Activated gamma-delta T cell (primary cell): ENCODE measurements at regions not wholly inside any gene's neighbourhood (a gene's known extent, or its start where the extent isn't known, plus 50 kb on each side); places are given as distances from the start of the nearest gene placed in this dataset.

Experiments
- DNase-seq: peaks from one replicate; lab custom pipeline; 2025; lab: John Stamatoyannopoulos, UW

DNA sequence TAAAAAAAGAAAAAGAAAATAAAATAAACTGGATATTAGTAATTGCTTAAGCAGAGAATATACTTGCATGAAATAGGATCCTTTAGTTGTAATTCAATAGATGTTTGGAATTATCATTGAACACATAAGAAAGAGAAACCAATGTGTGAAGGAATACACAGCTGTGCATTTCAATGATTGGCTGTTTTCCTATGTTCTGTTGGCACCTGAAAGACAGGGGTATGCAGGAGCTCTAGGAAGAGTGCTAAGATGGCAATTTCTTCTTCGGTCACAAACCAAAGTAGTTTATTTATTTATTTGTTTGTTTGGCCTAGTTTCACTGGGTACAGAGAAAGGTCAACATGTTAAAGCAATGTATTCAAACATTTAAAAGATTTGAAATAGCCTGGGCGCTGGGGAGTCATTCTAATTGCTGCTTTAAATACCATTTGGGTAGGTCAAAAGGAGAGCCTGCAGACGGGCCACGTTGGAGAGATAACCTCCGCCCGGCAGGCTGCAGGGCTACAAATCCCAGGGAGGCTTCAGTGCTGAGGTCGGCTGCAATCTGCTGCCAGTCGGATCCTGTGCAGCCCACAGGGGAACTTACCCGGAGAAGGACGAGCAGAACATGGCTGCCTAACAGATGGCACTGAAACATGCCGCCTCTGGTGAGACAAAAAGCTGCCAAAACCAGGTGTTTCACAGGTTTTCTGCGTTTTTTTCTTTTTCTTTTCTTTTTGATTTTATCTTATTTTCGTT, 154.2 kb upstream of the TYRP1 start:
- no peak for DNase-seq

DNA sequence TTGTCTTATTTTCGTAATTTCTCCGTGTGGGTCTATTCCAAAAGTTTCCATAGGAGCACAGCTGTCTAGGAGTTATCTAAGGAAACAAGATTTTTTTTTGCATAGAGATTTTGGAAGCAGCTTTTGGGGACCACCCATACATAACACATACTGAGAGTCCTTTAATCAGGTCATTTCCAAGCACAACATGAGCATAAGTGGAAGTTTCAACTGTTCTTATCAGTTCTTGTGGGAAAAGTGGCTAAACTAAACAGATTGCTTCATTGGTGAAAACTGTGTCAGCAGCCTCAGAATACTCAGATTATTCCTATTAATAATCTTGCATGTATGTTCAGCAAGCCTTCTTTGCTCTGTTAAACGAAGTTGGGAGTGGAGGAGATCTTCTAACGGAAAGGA, 153.6 kb upstream of the TYRP1 start:
- DNase-seq = no peak

DNA sequence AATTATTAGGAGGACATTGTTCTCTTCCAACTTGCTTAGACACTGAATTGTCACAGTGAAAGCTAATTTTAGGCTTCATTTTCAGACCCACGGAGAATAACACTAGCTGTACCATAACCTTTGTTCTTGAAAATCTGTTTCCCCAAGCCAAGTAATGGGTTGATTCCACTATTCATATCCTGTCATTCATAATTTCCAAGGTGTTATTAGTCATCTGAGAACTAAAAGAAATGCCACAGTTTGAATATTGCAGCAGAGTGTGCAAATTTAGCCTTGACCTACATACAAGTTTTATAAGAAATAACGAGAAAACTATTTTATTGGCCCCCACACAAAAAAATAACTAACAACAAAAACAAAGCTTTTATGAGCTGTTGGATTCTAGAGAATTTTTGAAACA, 148.5 kb upstream of the TYRP1 start:
- DNase-seq = no peak

DNA sequence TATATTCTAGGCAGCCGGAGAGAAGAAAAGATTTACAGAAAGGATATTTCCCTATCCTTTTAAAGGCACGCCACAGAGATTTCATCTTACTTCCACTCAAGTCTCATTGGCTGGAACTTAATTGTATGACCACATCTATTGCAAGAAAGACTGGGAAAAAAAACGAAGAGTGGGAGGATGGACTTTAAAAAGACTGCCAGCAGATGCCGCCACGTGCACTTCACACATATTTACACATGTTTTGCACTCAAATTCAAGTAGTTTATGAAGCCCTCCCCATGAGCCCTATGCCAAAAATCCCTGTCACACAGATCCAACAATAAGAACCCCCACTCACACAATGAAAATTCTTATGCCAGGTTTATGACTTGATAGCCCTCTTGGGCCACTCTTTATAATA, 138.5 kb upstream of the TYRP1 start:
- DNase-seq = no peak

DNA sequence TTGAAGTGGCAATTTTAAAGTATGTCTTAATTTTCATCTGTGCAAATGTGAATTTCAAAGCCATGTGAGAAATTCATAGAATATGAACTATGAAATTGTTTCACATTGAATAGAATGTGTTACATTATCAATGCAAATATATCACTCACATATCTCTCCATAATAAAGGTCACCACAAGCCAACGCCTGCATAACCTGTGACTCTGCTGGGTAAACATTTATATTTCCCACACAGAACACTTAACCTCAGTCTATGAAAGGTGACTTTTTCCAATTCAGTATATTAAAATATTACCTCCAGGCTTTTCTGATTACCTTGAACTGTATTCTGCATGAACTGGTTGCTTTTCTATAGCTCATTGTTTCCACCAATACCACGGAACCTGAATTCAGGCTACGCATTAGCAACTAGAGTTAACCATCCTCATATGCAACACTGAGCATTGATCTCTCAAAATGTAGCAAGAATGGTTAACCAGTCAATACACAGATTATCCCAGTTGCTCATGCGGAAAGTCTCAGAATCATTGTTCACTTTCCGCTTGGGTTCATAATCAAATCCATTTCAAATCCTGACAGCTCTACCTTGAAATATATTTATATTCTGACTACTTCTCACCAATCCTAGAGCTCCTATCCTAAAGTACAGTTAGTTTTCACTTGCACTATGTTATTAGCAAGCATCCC, 126.6 kb upstream of the TYRP1 start:
- DNase-seq = no peak

DNA sequence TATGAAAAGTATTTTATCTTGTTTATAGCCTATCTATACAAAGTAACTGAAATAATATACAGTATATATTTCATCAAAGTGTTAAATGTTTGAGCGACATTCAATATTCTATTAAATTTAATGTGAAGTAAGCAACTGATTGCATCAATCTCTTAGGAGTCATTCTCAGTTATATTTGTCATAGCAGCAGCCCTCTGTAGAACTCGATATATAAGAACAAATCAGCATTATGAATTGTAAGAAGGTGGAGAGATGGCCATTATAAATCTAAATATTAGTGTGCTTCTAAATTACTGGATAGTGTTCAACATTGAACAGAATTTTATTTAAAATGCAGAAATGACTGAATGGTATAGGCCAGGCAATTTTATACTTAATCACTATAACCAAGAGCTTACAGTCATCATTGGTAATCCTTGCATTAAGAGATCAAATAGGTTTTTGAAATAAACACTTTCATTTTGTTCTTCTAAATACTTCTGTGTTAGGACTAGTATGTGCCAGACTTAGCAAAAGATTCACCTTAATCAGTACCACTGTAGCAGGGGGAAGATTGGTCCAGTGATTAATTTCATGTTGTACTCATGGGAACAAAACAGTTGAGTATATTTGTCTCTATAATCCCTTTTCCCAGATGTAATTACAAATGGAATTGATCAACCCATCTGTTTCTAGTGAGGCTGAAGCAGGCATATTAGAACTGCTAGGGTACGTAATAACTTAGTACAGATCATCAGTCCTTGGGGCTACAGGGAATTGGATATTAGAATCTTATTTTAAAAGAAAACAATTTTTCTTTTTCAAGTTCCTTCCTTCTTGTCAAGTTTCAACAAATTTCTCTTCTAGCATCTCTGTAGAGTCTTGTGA, 108.3 kb upstream of the TYRP1 start:
- DNase-seq = no peak

DNA sequence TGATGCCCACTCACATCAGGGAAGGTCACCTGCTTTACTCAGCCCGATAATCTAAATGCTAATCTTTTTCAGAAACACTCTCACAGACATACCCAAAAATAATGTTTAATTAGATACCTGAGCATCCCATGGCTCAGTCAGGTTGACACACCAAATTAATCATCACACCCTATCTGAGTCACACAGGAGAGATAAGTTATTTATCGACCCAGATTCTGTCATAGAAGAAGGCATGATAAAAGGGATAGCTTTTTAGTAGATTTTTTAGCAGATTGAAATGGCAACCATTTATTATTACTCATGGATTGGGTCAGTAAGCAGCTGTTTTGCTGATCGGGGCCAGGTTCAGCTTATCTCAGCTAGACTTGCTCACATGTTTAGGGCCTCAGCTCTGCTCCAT, 97.8 kb upstream of the TYRP1 start:
- no peak for DNase-seq

DNA sequence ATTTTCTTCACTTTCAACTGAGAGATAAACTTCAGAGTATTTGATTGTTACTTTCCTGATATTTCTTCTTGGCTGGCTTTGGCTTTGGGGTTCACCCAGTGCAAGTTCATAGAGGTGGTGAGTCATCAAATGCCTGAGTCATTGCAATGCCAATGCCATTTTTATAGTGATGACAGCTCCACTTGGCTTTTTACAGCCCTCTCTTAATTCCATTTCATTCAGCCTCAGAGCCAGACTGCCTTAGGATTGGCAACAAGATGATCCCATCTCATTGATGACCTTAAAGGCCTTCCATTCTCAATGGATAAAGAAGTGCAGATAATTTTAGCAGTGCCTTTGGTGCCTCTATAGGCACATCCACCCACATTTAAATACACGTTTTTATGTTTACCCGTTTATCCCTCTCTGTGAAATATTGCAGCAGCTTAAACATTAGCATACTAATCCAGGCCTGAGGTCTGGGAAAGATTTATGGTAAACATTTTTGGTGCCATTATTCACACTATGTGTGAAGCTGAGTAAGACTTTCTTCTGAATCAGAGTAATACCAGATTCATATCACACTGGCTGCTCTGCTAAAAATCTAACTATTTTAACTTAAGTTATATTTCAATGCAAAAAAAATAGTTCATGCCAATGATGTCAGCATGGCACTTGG, 88.9 kb upstream of the TYRP1 start:
- DNase-seq = no peak

DNA sequence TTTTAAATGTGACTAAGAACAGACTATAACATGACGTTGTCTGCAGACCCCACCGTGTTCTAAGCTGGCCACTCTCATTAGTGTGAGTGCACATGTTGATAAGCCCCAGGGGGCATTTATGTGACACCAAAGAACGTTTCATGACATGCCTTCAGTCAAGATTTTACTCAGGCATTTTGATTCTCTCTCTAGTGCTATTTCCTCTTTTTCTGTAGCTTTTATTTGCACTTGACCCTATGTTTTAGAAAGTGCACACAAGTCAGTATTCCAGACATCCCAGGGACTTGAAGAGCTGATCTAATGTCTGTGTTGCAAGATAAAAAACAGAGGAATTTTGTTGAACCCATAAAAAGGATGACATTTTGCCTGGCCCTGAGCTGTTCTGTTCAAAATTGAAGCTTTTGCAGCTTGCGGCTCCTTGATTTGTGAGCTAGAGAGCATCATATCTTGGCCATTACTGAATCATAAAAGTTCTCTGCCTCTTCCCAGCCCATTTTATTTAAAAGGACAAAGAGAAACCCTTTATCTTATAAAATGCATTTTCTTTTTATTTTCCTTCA, 80.9 kb upstream of the TYRP1 start:
- no peak for DNase-seq

DNA sequence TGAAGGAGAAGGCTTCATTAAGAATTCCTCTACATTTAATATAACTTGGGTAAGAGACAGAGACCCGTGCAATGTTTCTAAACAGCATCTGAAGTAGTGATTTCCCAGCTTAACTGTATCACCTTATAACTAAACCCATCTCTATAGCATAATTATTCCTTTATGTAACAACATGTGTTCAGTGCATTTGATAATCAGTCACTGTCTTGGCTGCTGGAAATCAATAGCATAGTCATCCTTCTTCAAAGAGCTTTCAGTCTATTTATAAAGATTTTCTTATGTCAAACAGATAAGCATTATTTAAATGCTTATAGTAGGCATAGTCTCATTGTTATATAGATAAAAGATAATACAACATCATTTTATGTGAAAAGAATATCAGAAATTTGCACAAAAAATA, 80.1 kb upstream of the TYRP1 start:
- DNase-seq = no peak

DNA sequence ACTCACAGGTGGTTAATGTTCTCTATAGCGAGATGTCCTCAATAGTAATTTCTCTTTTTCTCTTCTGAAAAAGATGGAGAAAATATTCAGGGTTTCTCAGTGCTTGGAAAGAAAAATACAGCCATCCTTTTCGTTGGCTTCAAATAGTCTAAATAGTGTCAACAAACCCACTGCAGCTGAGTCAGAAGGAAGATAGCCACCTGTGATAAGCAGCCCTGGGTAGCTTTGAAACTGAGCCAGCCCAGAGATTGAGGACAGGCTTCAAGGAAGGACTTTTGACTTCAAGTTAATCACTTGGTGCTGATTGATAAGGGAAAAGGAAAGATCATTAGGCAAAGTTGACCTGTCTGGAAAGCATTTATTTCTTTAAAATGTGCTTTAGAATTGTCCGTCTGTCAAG, 78.7 kb upstream of the TYRP1 start:
- no peak for DNase-seq

DNA sequence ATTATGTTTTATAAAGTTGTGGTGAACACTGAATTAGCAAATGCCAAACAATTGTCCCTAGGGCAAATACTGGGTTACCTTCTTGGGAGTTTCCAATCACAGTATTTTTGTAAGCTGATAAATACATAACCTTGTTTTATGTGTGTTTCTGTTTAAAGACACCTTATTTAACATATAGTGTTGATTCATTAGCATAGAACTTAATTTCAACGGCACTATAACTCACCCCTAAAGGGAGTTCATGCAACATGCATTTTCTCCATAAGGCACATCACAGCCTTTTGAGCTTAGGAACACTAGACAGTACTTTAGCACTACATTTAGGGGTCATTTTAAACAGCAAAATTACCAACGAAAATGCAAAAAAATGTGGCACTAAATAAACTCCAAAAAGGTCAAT, 74.2 kb upstream of the TYRP1 start:
- no peak for DNase-seq

DNA sequence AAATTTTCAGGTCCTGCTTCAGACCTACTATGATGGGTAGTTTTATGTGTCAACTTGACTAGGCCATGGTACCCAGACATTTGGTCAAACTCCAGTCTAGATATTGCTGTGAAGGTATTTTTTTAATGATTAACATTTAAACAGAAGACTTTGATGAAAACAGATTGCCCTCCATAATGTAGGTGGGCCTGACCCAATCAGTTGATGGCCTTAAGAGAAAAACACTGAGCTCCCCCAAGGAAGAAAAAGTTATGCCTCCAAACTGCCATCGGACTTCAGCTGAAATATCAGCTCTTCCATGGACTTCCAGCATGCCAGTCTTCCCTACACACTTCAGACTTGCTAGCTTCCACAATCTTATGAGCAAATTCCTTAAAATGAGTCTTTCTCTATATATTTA, 67.3 kb upstream of the TYRP1 start:
- no peak for DNase-seq

DNA sequence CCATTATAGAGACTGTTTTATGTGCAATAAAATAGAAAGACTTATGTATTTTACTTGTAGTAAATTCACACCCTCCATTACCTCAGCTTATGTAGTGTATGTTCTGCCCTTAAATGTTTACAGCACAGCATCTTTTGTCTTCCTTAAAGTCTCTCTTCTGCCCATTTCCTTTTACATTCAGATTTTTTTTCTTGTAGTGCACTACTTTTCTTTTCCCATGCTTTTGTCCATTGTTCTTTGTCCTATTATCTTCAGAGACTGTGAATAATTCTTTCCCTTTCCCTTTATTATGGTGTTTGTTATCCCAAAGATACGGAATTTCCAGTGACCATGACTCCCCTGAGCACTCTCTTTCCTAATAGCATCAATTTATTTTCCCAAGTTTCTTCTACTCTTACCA, 66.1 kb upstream of the TYRP1 start:
- no peak for DNase-seq

DNA sequence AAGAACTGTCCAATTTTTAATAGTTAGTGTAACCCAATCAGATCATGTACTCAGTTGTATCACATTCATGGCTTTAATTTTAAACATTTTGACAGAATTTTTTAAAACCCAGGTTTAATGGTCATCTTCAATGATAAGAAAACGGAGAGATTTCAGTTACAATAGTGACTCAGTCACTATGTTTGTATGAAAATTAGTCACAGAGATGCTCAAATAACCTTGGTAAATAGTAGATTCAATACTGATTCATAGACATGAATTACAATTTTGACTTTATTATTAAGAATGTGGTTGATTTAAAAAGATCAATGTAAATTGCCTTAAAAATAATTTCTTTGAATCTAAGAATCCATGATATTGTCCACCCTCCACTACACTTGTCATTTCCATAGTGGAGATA, 64.6 kb upstream of the TYRP1 start:
- no peak for DNase-seq

DNA sequence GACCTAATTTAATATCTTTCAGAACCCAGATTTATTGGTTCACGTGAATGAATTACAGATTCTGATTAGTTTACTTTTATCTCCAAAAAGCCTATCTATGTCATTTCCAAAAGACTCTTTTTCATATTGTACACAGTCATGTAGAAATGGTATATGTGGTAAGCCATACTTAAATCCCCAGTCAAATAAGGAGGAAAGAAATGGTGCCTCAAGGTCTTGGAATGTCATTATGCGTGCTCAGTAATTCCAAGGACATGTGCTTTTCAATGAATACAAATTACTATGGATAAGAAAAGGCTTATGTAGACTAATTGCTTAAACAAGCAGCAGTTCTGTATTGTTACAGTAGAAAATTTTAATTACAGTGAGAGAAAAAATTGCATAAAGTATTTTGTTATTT, 64.1 kb upstream of the TYRP1 start:
- no peak for DNase-seq

DNA sequence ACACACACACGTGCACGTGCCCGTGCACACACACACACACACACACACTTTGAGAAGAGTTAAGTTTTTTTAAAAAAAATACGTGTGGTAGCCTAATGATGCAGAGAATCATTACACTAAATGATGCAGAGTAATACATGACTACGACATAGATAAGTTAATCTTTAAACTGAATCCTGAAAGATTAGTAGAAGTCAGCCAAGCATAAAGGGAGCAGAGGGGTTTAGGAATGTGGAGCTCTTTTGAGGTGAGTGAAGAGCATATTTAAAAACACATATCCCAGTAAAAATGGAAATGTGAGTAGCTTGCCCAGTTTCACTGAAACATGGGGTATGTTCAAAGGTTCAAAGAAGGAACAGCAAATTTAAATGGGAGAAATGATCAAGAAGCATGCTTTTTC, 61.3 kb upstream of the TYRP1 start:
- no peak for DNase-seq

DNA sequence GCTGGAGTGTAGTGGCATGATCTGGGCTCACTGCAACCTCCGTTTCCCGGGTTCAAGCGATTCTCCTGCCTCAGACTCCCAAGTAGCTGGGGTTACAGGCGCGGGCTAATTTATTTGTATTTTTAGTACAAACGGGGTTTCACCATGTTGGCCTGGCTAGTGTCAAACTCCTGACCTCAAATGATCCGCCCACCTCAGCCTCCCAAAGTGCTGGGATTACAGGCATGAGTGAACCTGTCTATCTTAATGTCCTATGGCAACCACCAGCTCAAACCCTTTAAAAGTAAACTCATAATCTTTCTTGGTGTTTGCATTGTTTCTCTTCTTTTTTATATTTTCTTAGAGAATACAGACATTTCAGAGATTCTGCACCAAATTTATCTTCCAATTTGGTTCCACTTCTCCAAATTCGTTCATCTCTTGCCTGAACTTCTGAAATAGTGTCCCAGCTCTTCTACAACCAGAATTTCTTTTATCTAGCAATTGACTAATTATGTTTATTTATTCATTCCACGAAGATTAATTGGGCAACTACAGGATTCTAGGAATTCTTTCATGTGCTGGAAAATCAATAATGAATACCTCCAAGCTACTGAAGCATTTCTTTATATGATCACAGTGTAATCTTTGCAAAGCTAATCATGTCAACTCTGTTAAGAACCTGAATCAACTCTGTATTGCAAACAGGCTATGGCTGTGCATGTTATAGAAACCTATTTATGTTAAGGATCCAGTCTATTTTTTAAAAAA, 60.0 kb upstream of the TYRP1 start:
- no peak for DNase-seq

DNA sequence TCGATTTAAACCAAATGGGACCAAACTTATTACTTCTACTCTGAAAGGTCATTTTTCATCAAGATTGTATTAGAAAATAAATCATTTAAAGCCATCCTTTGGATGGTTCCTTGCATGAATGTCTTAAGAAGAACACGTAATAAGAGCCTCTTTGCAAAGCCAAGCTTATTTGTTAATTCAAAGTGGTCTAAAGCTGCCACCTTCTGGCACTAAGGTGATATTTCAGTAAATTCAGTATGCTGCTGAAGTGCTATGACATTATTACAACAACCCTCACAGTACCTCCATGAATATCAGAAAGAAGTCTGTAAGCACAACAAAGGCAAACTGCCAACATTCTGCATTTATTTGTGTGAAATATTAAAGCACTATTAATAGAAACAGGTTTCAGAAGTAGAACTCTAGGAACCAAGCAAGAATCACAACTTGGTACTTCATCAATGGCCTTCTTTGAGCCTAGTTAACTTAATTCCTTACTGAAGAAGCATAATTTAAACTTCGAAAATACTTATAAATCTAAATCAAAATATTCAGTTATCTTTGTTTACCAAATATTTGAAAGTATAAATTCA, 53.1 kb upstream of the TYRP1 start:
- no peak for DNase-seq

DNA sequence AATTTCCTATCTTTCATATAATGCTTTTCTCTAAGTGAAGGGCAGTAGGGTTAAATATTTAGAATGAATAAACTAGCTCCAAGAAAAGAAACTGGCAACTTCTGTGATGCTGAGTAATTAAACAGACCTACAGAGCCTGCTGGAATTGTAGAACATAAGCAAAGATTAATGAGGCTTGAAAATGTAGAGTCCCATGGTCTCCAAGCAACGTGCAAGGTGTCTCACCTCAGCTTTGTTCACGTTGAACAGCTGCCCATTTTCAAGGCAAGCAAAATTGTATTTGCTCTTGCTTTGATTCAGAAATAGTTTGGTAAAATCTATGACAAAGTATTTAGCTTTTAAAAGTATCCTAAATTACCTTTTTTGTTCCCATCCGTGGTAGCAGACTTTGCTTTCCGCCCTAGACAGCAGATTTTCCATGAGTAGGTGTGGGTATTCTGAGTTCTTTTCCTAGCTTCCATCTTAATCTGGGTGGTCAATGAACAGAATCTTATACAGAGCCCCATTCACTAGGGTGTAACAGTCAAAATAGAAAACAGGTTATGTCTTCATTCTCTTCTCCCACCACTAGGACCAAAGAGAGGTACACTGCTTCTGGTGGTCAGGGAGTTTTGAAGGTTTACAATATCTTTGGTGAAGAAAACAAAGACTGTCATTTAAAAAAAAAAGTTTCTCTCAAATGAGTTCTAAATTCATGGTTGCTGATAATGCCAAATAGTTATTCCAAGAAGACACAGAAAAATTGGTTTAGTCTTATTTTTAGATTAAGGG, 52.1 kb upstream of the TYRP1 start:
- DNase-seq = no peak
